GM21723 (cell line): ENCODE measurements at regions not wholly inside any gene's neighbourhood (a gene's known extent, or its start where the extent isn't known, plus 50 kb on each side); places are given as distances from the start of the nearest gene placed in this dataset.
"Not testable (repeated sequence)": the region's sequence is repeated elsewhere in the genome, so short reads cannot be mapped to it uniquely, and the experiment has no call there.

ENCODE experiments used
- ATAC-seq: cut with Tn5 transposase; IDR thresholded peaks from one replicate; pipeline ENCODE4 v1.9.1; 2021; ENCODE audit warnings: mild to moderate bottlenecking, moderate library complexity; ENCODE audit not compliant: unreplicated experiment

- no peak for ATAC-seq
Observed at GRCh38 chr11:10973416-10973815, 115.6 kb upstream of the ZBED5 start.

DNA sequence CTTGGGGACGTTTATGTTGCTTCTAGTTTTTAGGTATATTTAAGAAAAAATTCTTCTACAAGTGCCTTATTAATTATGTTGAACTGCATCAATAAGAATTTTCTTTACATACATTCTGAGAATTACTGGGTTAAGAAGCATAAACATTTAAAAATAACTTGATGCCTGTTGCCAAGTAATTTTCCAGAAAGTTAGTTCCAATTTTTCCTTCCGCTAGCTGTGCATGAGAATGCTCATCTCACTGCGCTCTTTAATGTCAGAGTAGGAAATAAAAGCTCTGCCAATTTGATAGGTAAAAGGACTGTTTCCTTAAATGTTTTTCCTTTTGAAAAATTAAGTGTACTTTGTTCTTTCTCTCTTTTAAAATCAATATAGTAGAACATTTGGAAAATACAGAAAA, 113.1 kb upstream of the ZBED5 start:
- ATAC-seq = no peak

GRCh38 chr11:10969387-10969786, 111.5 kb upstream of the ZBED5 start:
- no peak for ATAC-seq

DNA sequence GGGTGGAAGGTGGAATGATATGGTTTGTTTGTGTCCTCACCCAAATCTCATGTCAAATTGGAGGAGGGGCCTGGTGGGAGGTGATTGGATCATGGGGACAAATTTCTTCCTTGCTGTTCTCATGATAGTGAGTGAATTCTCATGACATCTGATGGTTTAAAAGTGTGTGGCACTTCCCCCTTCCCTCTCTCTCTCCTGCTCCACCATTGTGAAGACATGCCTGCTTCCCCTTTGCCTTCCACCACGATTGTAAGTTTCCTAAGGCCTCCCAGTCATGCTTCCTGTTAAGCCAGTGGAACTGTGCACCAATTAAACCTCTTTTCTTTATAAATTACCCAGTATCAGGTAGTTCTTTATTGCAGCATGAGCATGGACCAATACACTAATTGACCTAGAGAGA, 99.0 kb upstream of the ZBED5 start:
- not testable (repeated sequence) for ATAC-seq

DNA sequence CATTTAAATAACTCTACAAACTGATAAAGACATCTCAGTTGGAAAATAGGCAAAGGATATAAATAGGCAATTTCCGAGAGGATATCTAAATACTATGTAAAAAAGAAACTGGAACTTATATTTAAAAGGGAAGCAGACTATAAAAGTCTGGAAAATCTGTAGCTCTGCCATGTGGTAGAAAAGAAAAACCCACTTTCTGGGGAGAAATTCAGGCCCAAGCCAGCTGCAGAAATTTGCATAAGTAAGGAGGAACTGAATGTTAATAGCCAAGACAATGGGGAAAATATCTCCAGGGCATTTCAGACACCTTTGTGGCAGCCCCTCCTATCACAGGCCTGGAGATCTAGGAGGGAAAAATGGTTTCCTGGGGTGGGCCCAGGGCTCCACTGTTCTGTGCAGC, 97.8 kb upstream of the ZBED5 start:
- ATAC-seq = no peak

DNA sequence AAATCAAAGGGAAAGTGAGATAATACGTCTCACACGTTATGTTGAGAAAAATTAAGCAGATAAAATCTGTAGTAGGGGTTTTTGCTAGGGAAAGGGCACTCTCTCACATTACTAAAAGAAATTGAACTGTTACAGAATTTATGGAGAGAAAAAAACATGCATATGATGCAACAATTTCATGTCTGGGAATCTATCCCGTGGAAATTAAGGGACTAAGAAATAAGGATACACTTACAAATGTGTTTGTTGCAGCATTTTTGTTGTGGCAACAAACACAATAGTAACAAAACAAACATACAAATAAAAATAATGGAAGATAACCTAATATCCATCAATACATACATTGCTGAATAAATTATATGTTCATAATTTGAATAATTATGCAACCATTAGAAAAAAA, 96.3 kb upstream of the ZBED5 start:
- no peak for ATAC-seq

GRCh38 chr11:10952872-10953271, 95.0 kb upstream of the ZBED5 start:
- no peak for ATAC-seq

- not testable (repeated sequence) for ATAC-seq
Observed at GRCh38 chr11:10947935-10948334, 90.1 kb upstream of the ZBED5 start.

DNA sequence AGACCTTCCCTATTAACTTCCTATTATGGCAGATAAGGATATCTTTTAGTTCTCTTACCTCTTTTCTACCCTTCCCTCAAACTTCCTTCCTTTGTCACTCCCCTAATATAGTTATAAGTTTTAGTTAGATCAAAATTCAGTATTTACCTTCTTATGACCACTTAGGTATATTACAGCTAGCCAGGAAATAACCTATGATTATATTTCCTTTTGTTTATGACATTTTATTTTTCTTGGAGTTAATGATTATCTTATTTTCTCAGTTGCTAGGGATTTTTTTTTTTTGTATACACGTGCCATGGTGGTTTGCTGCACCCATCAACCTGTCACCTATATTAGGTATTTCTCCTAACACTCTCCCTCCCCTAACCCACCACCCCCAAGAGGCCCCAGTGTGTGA, 88.2 kb upstream of the ZBED5 start:
- ATAC-seq = no peak

DNA sequence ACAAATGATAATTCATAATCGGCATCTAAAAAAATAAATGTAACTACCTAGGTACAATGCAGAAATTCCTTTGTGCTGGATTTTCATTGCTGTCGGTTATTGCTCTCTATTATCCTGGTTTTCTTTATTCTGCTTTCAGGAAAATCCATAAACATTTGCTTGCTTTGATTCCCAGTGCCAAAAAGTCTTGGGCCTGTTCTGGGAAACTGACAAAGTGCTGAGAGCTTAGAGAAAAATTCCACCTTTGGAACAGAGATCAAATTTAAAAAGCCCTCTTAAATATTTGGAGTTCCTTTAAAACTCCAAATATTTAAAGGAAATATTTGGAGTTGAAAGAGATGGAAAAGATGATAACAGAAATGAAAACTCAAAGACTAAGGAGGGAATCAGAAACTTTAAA, 87.3 kb upstream of the ZBED5 start:
- no peak for ATAC-seq

- ATAC-seq = no peak
Observed at GRCh38 chr11:10943968-10944367, 86.1 kb upstream of the ZBED5 start.

- no peak for ATAC-seq
Observed at GRCh38 chr11:10942620-10943019, 84.8 kb upstream of the ZBED5 start.

- no peak for ATAC-seq
Observed at GRCh38 chr11:10941871-10942270, 84.0 kb upstream of the ZBED5 start.

GRCh38 chr11:10941414-10941813, 83.6 kb upstream of the ZBED5 start:
- ATAC-seq = no peak

DNA sequence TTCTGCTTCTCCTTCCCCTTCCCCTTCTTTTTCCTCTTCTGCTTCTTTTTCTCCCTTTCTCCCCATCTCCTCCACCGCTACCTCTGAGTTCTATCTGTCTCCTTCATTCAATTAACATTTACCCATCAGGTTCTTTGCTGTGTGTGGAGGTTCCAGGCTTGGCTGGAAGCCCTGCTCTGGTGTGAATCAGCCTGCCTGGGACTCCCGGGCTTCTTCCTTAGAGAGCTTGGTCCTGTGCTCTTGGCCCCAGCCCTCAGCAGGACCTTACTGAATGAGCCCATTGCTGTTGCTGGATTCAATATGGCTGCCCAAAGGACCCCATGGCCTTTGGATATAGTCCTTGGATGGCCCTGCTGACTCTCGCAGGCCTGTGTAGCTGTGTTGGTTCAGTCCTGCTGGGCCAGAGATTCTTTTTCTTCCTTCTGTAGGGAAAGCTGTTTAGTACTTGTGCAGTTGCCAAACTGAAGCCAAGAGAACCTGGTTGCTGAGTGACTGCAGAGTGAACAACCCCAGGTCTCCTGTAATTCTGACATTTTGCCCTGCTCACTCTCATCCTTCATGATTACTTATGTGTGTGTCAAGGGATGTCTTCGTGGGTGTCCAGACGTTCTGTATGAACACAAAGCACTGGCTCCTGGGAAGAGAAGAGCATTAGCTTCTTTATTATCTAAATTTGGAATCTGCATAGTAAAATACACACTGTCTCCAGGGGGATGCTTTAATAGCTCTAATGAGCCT, 81.0 kb upstream of the ZBED5 start:
- no peak for ATAC-seq

DNA sequence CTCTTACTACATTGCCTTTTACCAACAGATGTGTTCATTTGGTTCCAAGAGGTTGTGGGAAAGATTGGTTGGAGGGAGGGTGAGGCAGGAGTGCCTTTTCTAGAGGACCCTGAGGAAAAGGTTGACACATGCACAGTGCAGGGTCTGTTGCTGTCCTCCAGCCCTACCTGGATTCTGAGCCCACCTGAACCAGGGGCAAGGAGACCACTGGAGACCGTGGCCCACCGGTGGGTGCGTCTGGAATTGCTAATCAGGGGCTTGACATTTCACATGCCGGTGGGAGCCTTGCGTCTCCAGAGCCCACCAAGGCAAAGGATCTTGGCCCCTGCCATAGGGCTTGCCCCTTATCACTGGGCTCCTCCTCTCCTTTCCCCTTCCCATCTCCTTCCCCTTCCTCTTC, 80.4 kb upstream of the ZBED5 start:
- ATAC-seq = no peak

DNA sequence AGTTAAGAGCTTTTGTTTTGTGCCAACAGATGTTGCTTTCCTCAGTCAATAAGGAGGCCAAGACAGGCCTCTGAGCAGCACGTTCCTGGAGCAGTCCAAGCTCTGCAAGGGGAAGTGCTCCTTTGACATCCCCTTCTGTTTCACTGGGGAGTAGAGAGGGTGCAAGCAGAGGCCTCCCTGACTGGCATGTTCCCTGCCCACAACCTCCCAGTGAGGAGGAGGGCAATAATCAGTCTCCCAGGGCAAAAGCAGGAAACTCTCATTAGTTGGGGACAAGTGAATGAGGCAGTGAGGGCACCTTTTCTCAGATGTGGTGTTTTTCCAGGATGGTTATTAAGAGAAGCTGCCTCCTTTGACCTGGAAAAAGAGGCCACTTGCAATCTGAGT, 79.5 kb upstream of the ZBED5 start:
- ATAC-seq = no peak

GRCh38 chr11:10936626-10937384, 79.0 kb upstream of the ZBED5 start:
- ATAC-seq = no peak

DNA sequence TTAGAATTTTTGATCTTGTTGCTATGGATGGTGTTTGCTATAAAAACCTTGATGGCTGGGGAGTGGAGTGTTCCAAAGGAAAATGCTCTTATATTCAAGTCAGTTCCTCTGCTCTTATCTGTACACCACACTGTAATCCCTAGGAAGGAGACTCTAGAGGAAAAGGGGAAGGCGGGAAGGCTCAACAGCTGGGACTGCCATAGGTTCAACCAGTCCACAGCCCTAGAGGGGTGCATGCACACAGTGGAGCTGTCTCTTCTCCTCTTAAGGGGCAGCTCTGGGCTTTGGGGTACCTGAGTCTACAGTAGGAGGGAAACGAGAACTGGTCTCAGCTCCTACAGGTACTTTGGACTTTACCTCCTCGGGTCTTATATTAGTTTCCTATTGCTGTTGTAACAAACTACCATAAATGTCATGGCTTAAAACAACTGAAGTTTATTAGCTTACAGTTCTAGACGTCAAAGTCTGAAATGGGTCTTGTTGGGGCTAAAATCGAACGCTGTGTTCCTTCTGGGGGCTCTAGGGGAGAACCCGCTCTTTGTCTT, 77.2 kb upstream of the ZBED5 start:
- ATAC-seq = no peak

- no peak for ATAC-seq
Observed at GRCh38 chr11:10934293-10934860, 76.5 kb upstream of the ZBED5 start.

DNA sequence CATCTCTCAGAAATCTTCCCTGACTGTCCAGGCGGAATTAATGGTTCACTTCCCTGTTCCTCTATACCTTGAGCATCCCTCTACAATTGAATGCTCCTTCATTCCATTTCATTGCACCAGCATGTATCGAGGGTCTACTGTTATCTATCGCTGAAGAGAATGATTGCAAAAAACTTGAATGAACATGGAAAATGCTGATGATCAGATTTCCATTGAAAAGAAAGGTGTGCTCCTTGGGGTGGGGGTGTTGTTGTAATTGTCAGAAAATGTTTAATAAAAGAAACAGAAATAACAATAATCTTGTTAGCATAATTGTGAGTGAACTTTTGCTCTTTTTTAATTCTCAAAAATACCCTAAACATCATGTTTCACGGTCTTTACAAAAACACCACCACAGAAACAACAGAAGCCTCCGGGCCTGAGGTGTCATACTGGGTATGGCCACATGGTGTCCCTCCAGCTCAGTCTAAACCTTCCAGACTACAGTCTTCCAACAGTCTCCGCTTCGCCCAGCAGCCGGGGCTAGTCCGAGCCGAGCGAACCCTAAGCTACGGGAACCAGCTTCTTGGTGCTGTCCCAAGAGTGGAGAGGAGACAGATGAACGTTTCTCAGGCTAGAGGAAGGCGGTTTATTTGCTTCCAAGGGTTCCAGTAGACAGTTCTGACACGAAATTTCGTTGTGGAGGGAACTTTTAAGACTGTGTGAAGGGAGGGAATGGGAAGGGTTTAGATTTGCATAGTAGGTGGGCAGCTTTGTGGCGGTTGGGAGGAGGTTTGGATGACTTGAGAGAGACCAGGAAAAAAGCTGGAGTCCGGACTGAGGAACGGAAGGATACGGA, 75.8 kb upstream of the ZBED5 start:
- ATAC-seq = peak; percentile 92
